K562 (cell line): ENCODE measurements at regions not wholly inside any gene's neighbourhood (a gene's known extent, or its start where the extent isn't known, plus 50 kb on each side); places are given as distances from the start of the nearest gene placed in this dataset.

Experiments
- BCL6 ChIP-seq: fragments of 250-450 bp; sonication (Bioruptor Pico); IDR thresholded peaks from 2 replicates; pipeline ENCODE4 v1.4.0; 2020
- BCLAF1 ChIP-seq, 2 experiments: fragments of 450-650 bp in 1 of 2; IDR thresholded peaks; 2 replicates each; pipeline ENCODE4 v1.6.1; 2011 to 2017; ENCODE audit warnings: low read depth in 2 of 2, antibody characterized with exemption in 1 of 2, borderline replicate concordance in 1 of 2, low read length in 1 of 2, mild to moderate bottlenecking in 1 of 2, mixed read lengths in 1 of 2; ENCODE audit not compliant: control insufficient read depth in 1 of 2
- BRD4 ChIP-seq: fragments of 200-600 bp; sonication (generic); IDR thresholded peaks from 2 replicates; pipeline ENCODE4 v1.6.1; 2017; ENCODE audit warnings: inconsistent platforms
- CBX1 ChIP-seq: sonication (generic); IDR thresholded peaks from 2 replicates; pipeline ENCODE4 v1.6.1; 2016; ENCODE audit warnings: antibody characterized with exemption, low read depth, mild to moderate bottlenecking
- CHAMP1 ChIP-seq: fragments of 450-650 bp; IDR thresholded peaks from 2 replicates; pipeline ENCODE4 v1.6.1; 2016; ENCODE audit warnings: mild to moderate bottlenecking
- HDAC8 ChIP-seq: fragments of 450-650 bp; IDR thresholded peaks from 2 replicates; pipeline ENCODE4 v1.6.1; 2016; ENCODE audit warnings: mild to moderate bottlenecking, missing genetic modification characterization, moderate library complexity, missing compliant biosample characterization
- HEY1 ChIP-seq: fragments of 250-450 bp; sonication (Bioruptor Pico); IDR thresholded peaks from 2 replicates; pipeline ENCODE4 v1.5.0; 2020; ENCODE audit warnings: mild to moderate bottlenecking, moderate library complexity, borderline replicate concordance
- HNRNPK ChIP-seq: fragments of 200-400 bp; formaldehyde crosslinking; IDR thresholded peaks from one replicate; pipeline ENCODE4 v1.6.1; 2018; ENCODE audit warnings: mild to moderate bottlenecking, low read depth, low read length; ENCODE audit not compliant: poor library complexity, severe bottlenecking
- NELFE ChIP-seq: IDR thresholded peaks from 2 replicates; pipeline ENCODE4 v1.6.1; 2011; ENCODE audit warnings: mild to moderate bottlenecking; ENCODE audit not compliant: insufficient read depth, insufficient read length
- RBM14 ChIP-seq: fragments of 200-400 bp; formaldehyde crosslinking; IDR thresholded peaks from 2 replicates; pipeline ENCODE4 v1.6.1; 2018; ENCODE audit warnings: low read depth, mild to moderate bottlenecking, low read length, moderate library complexity, borderline replicate concordance; ENCODE audit not compliant: insufficient read depth
- RERE ChIP-seq: sonication (generic); formaldehyde crosslinking; IDR thresholded peaks from 2 replicates; pipeline ENCODE4 v1.8.0; 2023; ENCODE audit warnings: missing genetic modification reagents, mild to moderate bottlenecking, borderline replicate concordance
- USF2 ChIP-seq: sonication (generic); formaldehyde crosslinking; IDR thresholded peaks from 2 replicates; pipeline ENCODE4 v1.5.0; 2020; ENCODE audit warnings: missing genetic modification reagents
- ZNF121 ChIP-seq: sonication (generic); formaldehyde crosslinking; conservative IDR thresholded peaks from 2 replicates; pipeline ENCODE4 v1.8.0; 2022; ENCODE audit warnings: missing genetic modification reagents
- ZNF134 ChIP-seq: fragments of 250-450 bp; sonication (Bioruptor Pico); conservative IDR thresholded peaks from 2 replicates; pipeline ENCODE4 v1.4.0; 2020
- ZNF589 ChIP-seq: fragments of 200-800 bp; sonication (Bioruptor generic); IDR thresholded peaks from 2 replicates; pipeline ENCODE4 v1.6.1; 2016; ENCODE audit warnings: low read depth, missing genetic modification characterization, missing compliant biosample characterization
- ZNF695 ChIP-seq: fragments of 450-650 bp; formaldehyde crosslinking; IDR thresholded peaks from 2 replicates; pipeline ENCODE4 v1.4.0; 2020; ENCODE audit warnings: mild to moderate bottlenecking, moderate library complexity
- ZNF77 ChIP-seq: fragments of 250-450 bp; sonication (Bioruptor Pico); IDR thresholded peaks from 2 replicates; pipeline ENCODE4 v1.5.0; 2020

- TF ChIP-seq RERE (CRISPR knock-in tag) (no peak), HEY1 (CRISPR knock-in tag) (no peak), CHAMP1 (no peak), BCLAF1 (IDR thresholded peaks at IDR 0.05; ENCODE audit: borderline replicate concordance in 1 of 2, control insufficient read depth in 1 of 2, low read depth in 2 of 2, low read length in 1 of 2) (no peak), HDAC8 (tag) (no peak), USF2 (CRISPR knock-in tag) (no peak), ZNF695 (CRISPR knock-in tag) (no peak; the same call in 1 of the 2 replicates), RBM14 (no peak), ZNF589 (CRISPR knock-in tag) (0 out of 2 replicates have a peak, but pooled peaks have one; percentile 54), CBX1 (no peak), ZNF77 (no peak), BRD4 (no peak), NELFE (no peak), HNRNPK (no peak), ZNF134 (CRISPR knock-in tag) (no peak), ZNF121 (CRISPR knock-in tag) (no peak), BCL6 (CRISPR knock-in tag) (0 out of 2 replicates have a peak, but pooled peaks have one; percentile 1)
Measured at GRCh38 chr12:25694072-25694471, 141.0 kb upstream of the LMNTD1 start (continued).
